IMR-90 (cell line): ENCODE measurements at regions not wholly inside any gene's neighbourhood (a gene's known extent, or its start where the extent isn't known, plus 50 kb on each side); places are given as distances from the start of the nearest gene placed in this dataset.

Source experiments
- ATAC-seq: fragments of 200-7000 bp; cut with Tn5 transposase; 2 replicates; pipeline ENCODE4 v1.9.1; 2020; ENCODE audit warnings: low read depth, mild to moderate bottlenecking, moderate library complexity
- BruUV-seq: library from RNA; stranded (reverse); fragments of 400-500 nt; replicated peaks from 2 replicates; lab custom pipeline; 2021; lab: Mats Ljungman, UMichigan
- CTCF ChIA-PET: fragments of 300-600 bp; formaldehyde crosslinking; extraction: SDS; loops from one replicate; lab custom pipeline; 2021; ENCODE audit warnings: antibody characterized with exemption; lab: Yijun Ruan, JAX
- POLR2A ChIA-PET: fragments of 300-600 bp; sonication (Branson Sonifier 250); formaldehyde crosslinking; loops from one replicate; lab custom pipeline; 2022; ENCODE audit warnings: antibody characterized with exemption; ENCODE audit not compliant: unreplicated experiment; lab: Charles Lee
- DNase-seq: peaks from one replicate; pipeline ENCODE4 v3.0.0; 2013
- H2AFZ ChIP-seq: replicated peaks from 2 replicates; pipeline ENCODE3; 2013; ENCODE audit warnings: low read length, mild to moderate bottlenecking; ENCODE audit not compliant: poor library complexity
- H2AK5ac ChIP-seq: 2 replicates; pipeline ENCODE4 v1.6.1; 2013; ENCODE audit warnings: low read depth, low read length, inconsistent platforms
- H2AK9ac ChIP-seq: replicated peaks from 2 replicates; pipeline ENCODE3; 2013; ENCODE audit warnings: mild to moderate bottlenecking, low read depth, low read length, moderate library complexity; ENCODE audit not compliant: poor library complexity
- H2BK120ac ChIP-seq: 2 replicates; pipeline ENCODE4 v1.6.1; 2013; ENCODE audit warnings: low read depth, low read length, inconsistent platforms
- H2BK15ac ChIP-seq: 3 replicates; pipeline ENCODE4 v1.6.1; 2013; ENCODE audit warnings: low read depth, low read length, inconsistent platforms
- H2BK20ac ChIP-seq: 2 replicates; pipeline ENCODE4 v1.6.1; 2013; ENCODE audit warnings: low read depth, mild to moderate bottlenecking, inconsistent platforms, low read length, moderate library complexity
- H2BK5ac ChIP-seq: 2 replicates; pipeline ENCODE4 v1.6.1; 2013; ENCODE audit warnings: mild to moderate bottlenecking, low read depth, low read length, inconsistent platforms; ENCODE audit not compliant: poor library complexity, severe bottlenecking
- H3K14ac ChIP-seq: replicated peaks from 2 replicates; pipeline ENCODE4 v1.6.1; 2013; ENCODE audit warnings: low read depth, low read length, inconsistent platforms
- H3K18ac ChIP-seq: 2 replicates; pipeline ENCODE4 v1.6.1; 2013; ENCODE audit warnings: low read depth, low read length, control low read depth
- H3K23ac ChIP-seq: 2 replicates; pipeline ENCODE4 v1.6.1; 2013; ENCODE audit warnings: low read depth, low read length, inconsistent platforms
- H3K27ac ChIP-seq: 2 replicates; pipeline ENCODE4 v1.5.1; 2013; ENCODE audit warnings: mild to moderate bottlenecking, control low read depth, low read length; ENCODE audit not compliant: insufficient read depth
- H3K27me3 ChIP-seq: 2 replicates; pipeline ENCODE4 v1.6.1; 2013; ENCODE audit warnings: low read length; ENCODE audit not compliant: control insufficient read depth, insufficient read depth
- H3K36me3 ChIP-seq: 2 replicates; pipeline ENCODE4 v1.6.1; 2013; ENCODE audit warnings: low read length, mixed read lengths; ENCODE audit not compliant: control insufficient read depth, insufficient read depth
- H3K4ac ChIP-seq: 2 replicates; pipeline ENCODE4 v1.6.1; 2013; ENCODE audit warnings: low read depth, low read length, inconsistent platforms
- H3K4me1 ChIP-seq: 2 replicates; pipeline ENCODE4 v1.6.1; 2013; ENCODE audit warnings: low read length, mixed read lengths; ENCODE audit not compliant: control insufficient read depth, insufficient read depth
- H3K4me2 ChIP-seq: 2 replicates; pipeline ENCODE4 v1.6.1; 2013; ENCODE audit warnings: low read depth, mild to moderate bottlenecking, control low read depth, low read length, moderate library complexity
- H3K4me3 ChIP-seq: 2 replicates; pipeline ENCODE4 v1.5.1; 2013; ENCODE audit warnings: low read depth, mild to moderate bottlenecking, control low read depth, low read length, moderate library complexity; ENCODE audit not compliant: insufficient read depth
- H3K56ac ChIP-seq: 2 replicates; pipeline ENCODE4 v1.6.1; 2013; ENCODE audit warnings: low read length, inconsistent platforms; ENCODE audit not compliant: insufficient read depth; ENCODE audit errors: extremely low read depth
- H3K79me1 ChIP-seq, 2 experiments: 2 replicates each; pipeline ENCODE4 v1.6.1; 2013; ENCODE audit warnings: low read length in 2 of 2, inconsistent platforms in 1 of 2, low read depth in 1 of 2
- H3K9ac ChIP-seq: 2 replicates; pipeline ENCODE4 v1.6.1; 2013; ENCODE audit warnings: low read depth, low read length, control low read depth
- H3K9me1 ChIP-seq: 2 replicates; pipeline ENCODE4 v1.6.1; 2013; ENCODE audit warnings: low read length, inconsistent platforms; ENCODE audit not compliant: insufficient read depth
- H3K9me3 ChIP-seq: 2 replicates; pipeline ENCODE4 v1.6.1; 2013; ENCODE audit warnings: low read length; ENCODE audit not compliant: control insufficient read depth, insufficient read depth
- H4K20me1 ChIP-seq: 2 replicates; pipeline ENCODE4 v1.6.1; 2013; ENCODE audit warnings: low read length, inconsistent platforms; ENCODE audit not compliant: insufficient read depth
- H4K5ac ChIP-seq: 2 replicates; pipeline ENCODE4 v1.6.1; 2013; ENCODE audit warnings: mild to moderate bottlenecking, low read depth, low read length, control low read depth
- H4K8ac ChIP-seq, 2 experiments: 2 replicates each; pipeline ENCODE4 v1.6.1; 2013; ENCODE audit warnings: low read depth in 2 of 2, low read length in 2 of 2, control low read depth in 1 of 2, inconsistent platforms in 1 of 2
- H4K91ac ChIP-seq: 2 replicates; pipeline ENCODE4 v1.6.1; 2013; ENCODE audit warnings: low read depth, low read length, inconsistent platforms; ENCODE audit not compliant: insufficient read depth
- BHLHE40 ChIP-seq: fragments of 150-350 bp; IDR thresholded peaks from 2 replicates; pipeline ENCODE4 v1.6.1; 2016; ENCODE audit warnings: mild to moderate bottlenecking, low read depth, low read length
- CHD1 ChIP-seq: IDR thresholded peaks from 2 replicates; pipeline ENCODE4 v1.6.1; 2012; ENCODE audit warnings: low read depth, low read length, improper control_type of control experiment
- MAFK ChIP-seq: IDR thresholded peaks from 2 replicates; pipeline ENCODE4 v1.6.1; 2012; ENCODE audit warnings: low read depth, low read length, improper control_type of control experiment
- MXI1 ChIP-seq: IDR thresholded peaks from 2 replicates; pipeline ENCODE4 v1.6.1; 2012; ENCODE audit warnings: low read depth, mild to moderate bottlenecking, low read length, moderate library complexity, borderline replicate concordance
- NFE2L2 ChIP-seq: fragments of 150-350 bp; IDR thresholded peaks from 2 replicates; pipeline ENCODE4 v1.6.1; 2016; ENCODE audit warnings: low read depth, mild to moderate bottlenecking, low read length
- POLR2A ChIP-seq: IDR thresholded peaks from 2 replicates; pipeline ENCODE4 v1.6.1; 2012; ENCODE audit warnings: mild to moderate bottlenecking, low read depth, low read length
- RFX5 ChIP-seq: IDR thresholded peaks from 2 replicates; pipeline ENCODE4 v1.8.0; 2012; ENCODE audit warnings: low read depth, mild to moderate bottlenecking, low read length, moderate library complexity
- SMC3 ChIP-seq: fragments of 150-350 bp; IDR thresholded peaks from 2 replicates; pipeline ENCODE4 v1.6.1; 2016; ENCODE audit warnings: low read depth, mild to moderate bottlenecking, antibody characterized with exemption, low read length, moderate library complexity
- whole genome bisulfite sequencing, 2 experiments: methylation state at CpG; one replicate each; pipeline versions ENCODE4 v1.1.5 to v1.1.7; 2013; ENCODE audit warnings: missing lambda C conversion rate in 2 of 2; ENCODE audit not compliant: insufficient read length in 1 of 2; ENCODE audit errors: extremely low coverage in 2 of 2; 5-methylcytosine and 5-hydroxymethylcytosine counted together
- dilution Hi-C: fragments of 300-500 bp; cut with HindIII; formaldehyde crosslinking; loops from one replicate; pipeline ENCODE4 v1.14.3; 2018; ENCODE audit warnings: low sequenced_read_pairs; ENCODE audit not compliant: unreplicated experiment
- in situ Hi-C: fragments of 300-500 bp; cut with MboI; formaldehyde crosslinking; loops from 3 replicates; pipeline ENCODE4 v1.14.3; 2019; ENCODE audit warnings: low sequenced_read_pairs, inconsistent platforms, mixed read lengths
- intact Hi-C: fragments of 100-400 bp; cut with micrococcal nuclease; formaldehyde crosslinking; loops from 2 replicates; pipeline ENCODE4 v1.10.0; 2022
- TF ChIP-seq, protein P1 (sequence below): conservative IDR thresholded peaks from 2 replicates; pipeline ENCODE4 v1.5.1; 2012; ENCODE audit warnings: mild to moderate bottlenecking, low read depth, low read length, improper control_type of control experiment

DNA sequence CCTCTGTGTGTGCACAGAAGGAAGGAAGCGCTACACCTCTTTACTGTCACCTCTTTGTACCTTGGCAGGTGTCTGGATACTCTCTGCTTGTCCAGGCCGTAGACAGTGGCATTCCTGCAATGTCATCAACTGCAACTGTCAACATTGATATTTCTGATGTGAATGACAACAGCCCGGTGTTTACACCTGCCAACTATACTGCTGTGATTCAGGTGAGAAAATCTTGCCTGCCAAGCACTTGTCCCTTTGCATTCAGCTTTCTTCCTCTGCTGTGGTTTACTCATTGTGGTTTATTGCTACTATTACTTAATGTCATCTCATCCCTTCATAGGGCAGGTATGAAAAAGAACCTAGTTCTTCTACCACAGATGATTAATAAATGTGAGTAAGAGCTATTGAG, 131.9 kb upstream of the MTNR1B start:
- Histone ChIP-seq H3K4me1 (no peaks in the 10 kb centered on the region), H3K27me3 (no peaks in the 10 kb centered on the region), H3K27ac (no peak overlapping the region), H3K9me1 (no peaks in the 10 kb centered on the region), H4K8ac (no peak overlapping the region), H2BK15ac (no peak overlapping the region), H3K4ac (no peak overlapping the region), H3K23ac (no peak overlapping the region), H3K9ac (no peak overlapping the region), H3K4me3 (no peak overlapping the region), H2AK5ac (no peak overlapping the region), H3K14ac (no peak overlapping the region), H3K56ac (no peak overlapping the region), H4K91ac (no peak overlapping the region), H4K20me1 (no peaks in the 10 kb centered on the region), H3K79me1 (no peaks in the 10 kb centered on the region), H2AK9ac (no peak overlapping the region), H2BK120ac (no peak overlapping the region), H3K9me3 (no peaks in the 10 kb centered on the region), H2AFZ (no peak overlapping the region), H4K5ac (no peak overlapping the region), H3K4me2 (no peak overlapping the region), H3K36me3 (no peaks in the 10 kb centered on the region), H2BK20ac (no peak overlapping the region), H3K18ac (no peak overlapping the region), H2BK5ac (no peak overlapping the region)
- CTCF ChIA-PET, result no interaction called here
- BruUV-seq, result no TSS peak
- DNase-seq, result no peak
- POLR2A ChIA-PET, result no interaction called here
- WGBS, 2 experiments, result no CpG with 5 or more reads among the region's 3 CpGs
- TF ChIP-seq, protein P1, sequence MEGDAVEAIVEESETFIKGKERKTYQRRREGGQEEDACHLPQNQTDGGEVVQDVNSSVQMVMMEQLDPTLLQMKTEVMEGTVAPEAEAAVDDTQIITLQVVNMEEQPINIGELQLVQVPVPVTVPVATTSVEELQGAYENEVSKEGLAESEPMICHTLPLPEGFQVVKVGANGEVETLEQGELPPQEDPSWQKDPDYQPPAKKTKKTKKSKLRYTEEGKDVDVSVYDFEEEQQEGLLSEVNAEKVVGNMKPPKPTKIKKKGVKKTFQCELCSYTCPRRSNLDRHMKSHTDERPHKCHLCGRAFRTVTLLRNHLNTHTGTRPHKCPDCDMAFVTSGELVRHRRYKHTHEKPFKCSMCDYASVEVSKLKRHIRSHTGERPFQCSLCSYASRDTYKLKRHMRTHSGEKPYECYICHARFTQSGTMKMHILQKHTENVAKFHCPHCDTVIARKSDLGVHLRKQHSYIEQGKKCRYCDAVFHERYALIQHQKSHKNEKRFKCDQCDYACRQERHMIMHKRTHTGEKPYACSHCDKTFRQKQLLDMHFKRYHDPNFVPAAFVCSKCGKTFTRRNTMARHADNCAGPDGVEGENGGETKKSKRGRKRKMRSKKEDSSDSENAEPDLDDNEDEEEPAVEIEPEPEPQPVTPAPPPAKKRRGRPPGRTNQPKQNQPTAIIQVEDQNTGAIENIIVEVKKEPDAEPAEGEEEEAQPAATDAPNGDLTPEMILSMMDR, result no peak
- no peak for TF ChIP-seq BHLHE40
- TF ChIP-seq CHD1, result no peak
- no peak for TF ChIP-seq RFX5
- no peak for TF ChIP-seq NFE2L2
- no peak for TF ChIP-seq SMC3
- no peak for TF ChIP-seq MAFK
- TF ChIP-seq POLR2A, result no peak
- TF ChIP-seq MXI1, result no peak
- in situ Hi-C loops, result no loop called here
- dilution Hi-C loops, result no loop called here
- no peak for ATAC-seq
- intact Hi-C loops, result no loop called here
